ENCODE measurements at regions not wholly inside any gene's neighbourhood (a gene's known extent, or its start where the extent isn't known, plus 50 kb on each side); places are given as distances from the start of the nearest gene placed in this dataset.
A peak's percentile ranks its signal among the peaks of the same experiment; 100 is the strongest.

DNA sequence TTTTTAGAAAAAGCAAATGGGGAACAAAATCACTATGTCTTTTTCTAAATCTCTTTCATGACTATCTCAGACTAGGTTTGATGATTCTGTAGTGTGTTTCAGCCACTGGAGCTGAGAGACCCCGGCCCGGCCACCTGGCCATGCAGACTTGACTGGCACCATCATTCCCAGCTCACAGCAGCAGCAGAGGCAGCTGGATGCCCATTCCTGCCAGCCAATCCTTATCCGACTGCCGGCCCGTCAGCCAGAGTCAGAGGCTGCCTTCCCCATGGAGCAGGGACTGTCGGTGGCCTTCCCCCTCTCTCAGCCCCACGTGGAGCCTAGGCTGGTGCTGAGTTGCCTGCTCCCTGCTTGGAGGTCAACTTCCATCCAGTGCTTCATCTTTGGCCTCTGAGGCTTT lies 56.0 kb upstream of the WSB1 start:
- Mint-ChIP-seq H3K4me1 (no peaks in the 10 kb centered on the region), H3K27ac (no peak overlapping the region), H3K36me3 (no peaks in the 10 kb centered on the region), H3K9me3 (no peaks in the 10 kb centered on the region), H3K27me3 (ENCODE audit: low read depth in 2 of 2) (peaks cover 0 to 6% of the 10 kb centered on the region in 2 donors), H3K4me3 (no peak overlapping the region)
- no peaks in the 10 kb centered on the region for H3K27me3 ChIP-seq (ENCODE audit: control insufficient read depth, insufficient read depth, low read length)
- intact Hi-C loops (cut with micrococcal nuclease): loop anchor here (2.0 kb wide), 2 partner anchors 143 to 413 kb away; no protein-coding TSS in a partner anchor
- ATAC-seq (no peak), DNase-seq (no peak)
- no peak overlapping the region for H3K4me3 ChIP-seq (ENCODE audit: low read length)
- no peak overlapping the region for H3K27ac ChIP-seq (ENCODE audit: low read length)
- TF ChIP-seq, protein P1, sequence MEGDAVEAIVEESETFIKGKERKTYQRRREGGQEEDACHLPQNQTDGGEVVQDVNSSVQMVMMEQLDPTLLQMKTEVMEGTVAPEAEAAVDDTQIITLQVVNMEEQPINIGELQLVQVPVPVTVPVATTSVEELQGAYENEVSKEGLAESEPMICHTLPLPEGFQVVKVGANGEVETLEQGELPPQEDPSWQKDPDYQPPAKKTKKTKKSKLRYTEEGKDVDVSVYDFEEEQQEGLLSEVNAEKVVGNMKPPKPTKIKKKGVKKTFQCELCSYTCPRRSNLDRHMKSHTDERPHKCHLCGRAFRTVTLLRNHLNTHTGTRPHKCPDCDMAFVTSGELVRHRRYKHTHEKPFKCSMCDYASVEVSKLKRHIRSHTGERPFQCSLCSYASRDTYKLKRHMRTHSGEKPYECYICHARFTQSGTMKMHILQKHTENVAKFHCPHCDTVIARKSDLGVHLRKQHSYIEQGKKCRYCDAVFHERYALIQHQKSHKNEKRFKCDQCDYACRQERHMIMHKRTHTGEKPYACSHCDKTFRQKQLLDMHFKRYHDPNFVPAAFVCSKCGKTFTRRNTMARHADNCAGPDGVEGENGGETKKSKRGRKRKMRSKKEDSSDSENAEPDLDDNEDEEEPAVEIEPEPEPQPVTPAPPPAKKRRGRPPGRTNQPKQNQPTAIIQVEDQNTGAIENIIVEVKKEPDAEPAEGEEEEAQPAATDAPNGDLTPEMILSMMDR (IDR thresholded peaks at IDR 0.05): no peak
- peaks cover 17% of the 10 kb centered on the region for H3K4me1 ChIP-seq (ENCODE audit: control insufficient read depth, insufficient read depth, low read length)
- 88% methylated on average over 7 of the region's 7 CpGs for WGBS (ENCODE audit: insufficient coverage)
- no peaks in the 10 kb centered on the region for H3K9me3 ChIP-seq (ENCODE audit: control insufficient read depth, insufficient read depth, low read length)
- no peaks in the 10 kb centered on the region for H3K36me3 ChIP-seq (ENCODE audit: control insufficient read depth, insufficient read depth, low read length)

DNA sequence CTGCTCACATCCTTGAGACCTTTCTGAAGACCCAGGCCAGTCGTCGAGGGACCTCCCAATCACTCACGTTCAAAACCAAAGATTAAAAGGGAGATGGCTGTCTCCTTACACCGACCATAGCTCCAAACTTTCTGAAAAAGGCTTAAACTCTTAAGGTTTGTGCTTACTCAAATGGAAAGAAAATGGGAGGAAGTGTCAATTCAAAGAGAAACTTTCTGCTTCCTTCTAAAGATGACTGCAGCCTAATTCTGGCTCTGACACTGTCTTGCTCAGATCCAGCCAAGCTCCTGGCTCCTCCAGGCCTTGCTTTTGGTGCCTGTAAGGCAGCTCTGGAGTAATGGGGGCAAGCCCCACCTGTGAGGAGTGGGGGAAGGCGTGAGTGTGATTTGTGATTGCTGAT lies 54.9 kb upstream of the WSB1 start:
- Mint-ChIP-seq H3K9me3 (no peaks in the 10 kb centered on the region), H3K4me1 (no peaks in the 10 kb centered on the region), H3K27me3 (ENCODE audit: low read depth in 2 of 2) (peaks cover 0 to 3% of the 10 kb centered on the region in 2 donors), H3K4me3 (no peak overlapping the region), H3K36me3 (no peaks in the 10 kb centered on the region), H3K27ac (no peak overlapping the region)
- no peaks in the 10 kb centered on the region for H3K36me3 ChIP-seq (ENCODE audit: control insufficient read depth, insufficient read depth, low read length)
- WGBS (ENCODE audit: insufficient coverage): 80% methylated on average over 3 of the region's 5 CpGs
- no peak overlapping the region for H3K27ac ChIP-seq (ENCODE audit: low read length)
- peaks cover 22% of the 10 kb centered on the region for H3K4me1 ChIP-seq (ENCODE audit: control insufficient read depth, insufficient read depth, low read length)
- no peaks in the 10 kb centered on the region for H3K27me3 ChIP-seq (ENCODE audit: control insufficient read depth, insufficient read depth, low read length)
- H3K4me3 ChIP-seq (ENCODE audit: low read length): no peak overlapping the region
- intact Hi-C loops (cut with micrococcal nuclease): no loop called here
- DNase-seq: no peak
- no peaks in the 10 kb centered on the region for H3K9me3 ChIP-seq (ENCODE audit: control insufficient read depth, insufficient read depth, low read length)
- TF ChIP-seq, protein P1 (IDR thresholded peaks at IDR 0.05): no peak
- no peak for ATAC-seq

DNA sequence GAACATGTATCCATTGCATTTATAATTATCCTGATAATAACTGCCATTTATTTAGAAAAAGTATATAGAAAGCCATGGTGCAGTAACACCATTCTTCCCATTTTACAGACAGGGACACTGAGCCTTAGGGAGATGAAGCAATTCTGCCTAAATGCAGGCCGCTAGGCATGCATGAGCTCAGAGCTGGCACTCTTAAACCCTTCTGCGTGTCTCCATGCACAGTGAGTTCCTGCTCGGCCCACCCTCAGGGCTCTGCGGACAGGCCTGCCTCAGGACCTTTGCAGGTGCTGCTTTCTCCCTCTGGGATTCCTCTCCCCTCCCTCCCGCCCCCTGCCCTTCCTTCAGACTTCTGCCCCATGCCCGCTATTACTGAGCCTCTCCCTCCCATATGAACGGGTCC lies 54.3 kb upstream of the WSB1 start:
- Mint-ChIP-seq H3K4me1 (no peaks in the 10 kb centered on the region), H3K36me3 (no peaks in the 10 kb centered on the region), H3K4me3 (no peak overlapping the region), H3K27ac (peak overlapping the region in 1 of 2 donors; percentile 22), H3K9me3 (no peaks in the 10 kb centered on the region), H3K27me3 (ENCODE audit: low read depth in 2 of 2) (peaks cover 0 to 3% of the 10 kb centered on the region in 2 donors)
- H3K9me3 ChIP-seq (ENCODE audit: control insufficient read depth, insufficient read depth, low read length): no peaks in the 10 kb centered on the region
- no peaks in the 10 kb centered on the region for H3K27me3 ChIP-seq (ENCODE audit: control insufficient read depth, insufficient read depth, low read length)
- H3K36me3 ChIP-seq (ENCODE audit: control insufficient read depth, insufficient read depth, low read length): no peaks in the 10 kb centered on the region
- no peak overlapping the region for H3K27ac ChIP-seq (ENCODE audit: low read length)
- 85% methylated on average over 6 of the region's 7 CpGs for whole genome bisulfite sequencing (ENCODE audit: insufficient coverage)
- H3K4me3 ChIP-seq (ENCODE audit: low read length): no peak overlapping the region
- peaks cover 25% of the 10 kb centered on the region for H3K4me1 ChIP-seq (ENCODE audit: control insufficient read depth, insufficient read depth, low read length)
- TF ChIP-seq, protein P1 (IDR thresholded peaks at IDR 0.05): no peak
- DNase-seq (no peak), ATAC-seq (no peak)
- intact Hi-C loops (cut with micrococcal nuclease): no loop called here

DNA sequence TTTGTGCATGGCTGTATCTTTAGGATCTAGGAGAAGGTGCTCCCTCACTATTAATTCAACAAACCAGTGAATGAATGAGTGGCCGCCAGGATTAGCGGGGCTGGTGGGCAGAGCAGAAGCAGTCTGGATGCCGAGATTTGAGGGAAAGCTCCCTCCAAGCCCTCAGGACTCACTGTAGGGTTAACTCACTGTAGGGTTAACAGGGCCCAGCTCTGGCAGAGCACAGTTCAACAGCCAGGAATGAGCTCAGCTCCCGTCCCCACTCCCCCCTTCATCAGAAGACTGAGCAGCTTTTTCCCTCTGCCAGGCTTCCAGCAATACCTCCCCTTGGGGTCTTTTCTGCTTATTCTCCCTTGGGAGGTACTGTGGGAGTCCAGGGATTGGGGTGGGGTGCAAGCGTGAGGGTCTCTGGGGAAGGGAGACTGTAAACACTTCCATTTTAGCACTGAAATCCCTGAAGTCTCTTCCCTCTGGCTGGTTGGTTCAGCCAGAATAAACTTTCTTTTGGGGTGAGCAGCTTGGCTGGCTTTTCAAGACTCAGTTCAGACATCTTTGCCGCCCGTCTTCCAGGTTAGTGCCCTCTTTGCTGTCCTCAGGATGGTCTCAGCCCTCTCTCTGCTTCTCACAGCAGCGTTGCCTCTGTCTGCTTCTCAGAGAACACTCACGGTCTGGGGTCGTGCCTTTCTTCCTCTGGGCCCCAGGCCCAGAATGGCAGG lies 53.7 kb upstream of the WSB1 start:
- Histone ChIP-seq H3K4me1 (ENCODE audit: control insufficient read depth, insufficient read depth, low read length) (peaks cover 25% of the 10 kb centered on the region), H3K27me3 (ENCODE audit: control insufficient read depth, insufficient read depth, low read length) (no peaks in the 10 kb centered on the region), H3K4me3 (ENCODE audit: low read length) (no peak overlapping the region), H3K36me3 (ENCODE audit: control insufficient read depth, insufficient read depth, low read length) (no peaks in the 10 kb centered on the region), H3K27ac (ENCODE audit: low read length) (no peak overlapping the region), H3K9me3 (ENCODE audit: control insufficient read depth, insufficient read depth, low read length) (no peaks in the 10 kb centered on the region)
- DNase-seq (no peak), ATAC-seq (no peak)
- peak overlapping the region in 1 of 2 donors; percentile 22 for H3K27ac Mint-ChIP-seq
- no peaks in the 10 kb centered on the region for H3K9me3 Mint-ChIP-seq
- peaks cover 0 to 6% of the 10 kb centered on the region in 2 donors for H3K4me1 Mint-ChIP-seq
- peaks cover 0 to 3% of the 10 kb centered on the region in 2 donors for H3K27me3 Mint-ChIP-seq (ENCODE audit: low read depth in 2 of 2)
- 90% methylated on average over 9 of the region's 10 CpGs for WGBS (ENCODE audit: insufficient coverage)
- H3K36me3 Mint-ChIP-seq: no peaks in the 10 kb centered on the region
- intact Hi-C loops (cut with micrococcal nuclease): no loop called here
- TF ChIP-seq, protein P1 (IDR thresholded peaks at IDR 0.05): no peak
- no peak overlapping the region for H3K4me3 Mint-ChIP-seq
